CD4-positive, alpha-beta T cell (primary cell): ENCODE measurements at regions not wholly inside any gene's neighbourhood (a gene's known extent, or its start where the extent isn't known, plus 50 kb on each side); places are given as distances from the start of the nearest gene placed in this dataset.

Experiments
- ATAC-seq: fragments of 200-7000 bp; cut with Tn5 transposase; one replicate; pipeline ENCODE4 v1.10.0; 2022; ENCODE audit warnings: mild to moderate bottlenecking; ENCODE audit not compliant: poor library complexity
- CTCF ChIA-PET: fragments of 350-600 bp; sonication (Branson Sonifier 250); formaldehyde crosslinking; loops from one replicate; lab custom pipeline; 2021; ENCODE audit warnings: antibody characterized with exemption, inconsistent platforms; lab: Charles Lee
- POLR2A ChIA-PET: fragments of 350-600 bp; sonication (Branson Sonifier 250); formaldehyde crosslinking; loops from one replicate; lab custom pipeline; 2021; ENCODE audit warnings: antibody characterized with exemption, inconsistent platforms; lab: Charles Lee
- DNase-seq, 14 experiments: peaks; one replicate each; pipeline ENCODE4 v3.0.0-alpha.2; 2013 to 2020; ENCODE audit warnings: mixed read lengths in 2 of 14
- H3K27ac ChIP-seq, 2 donors: one replicate each; pipeline versions ENCODE4 v1.5.1 to v1.7.0; 2013; ENCODE audit warnings: low read length in 2 of 2, low read depth in 1 of 2, mild to moderate bottlenecking in 1 of 2
- H3K27me3 ChIP-seq, 2 experiments: 1 replicate in 1 of 2; 2 replicates in 1 of 2; pipeline versions ENCODE4 v1.6.1 to v1.7.0; 2013; ENCODE audit warnings: low read length in 2 of 2, control low read depth in 1 of 2, mild to moderate bottlenecking in 1 of 2, moderate library complexity in 1 of 2; ENCODE audit not compliant: insufficient read depth in 2 of 2, control insufficient read depth in 1 of 2
- H3K36me3 ChIP-seq: one replicate; pipeline ENCODE4 v1.6.1; 2013; ENCODE audit warnings: low read length, control low read depth; ENCODE audit not compliant: insufficient read depth
- H3K4me1 ChIP-seq: one replicate; pipeline ENCODE4 v1.6.1; 2013; ENCODE audit warnings: low read length, control low read depth; ENCODE audit not compliant: insufficient read depth
- H3K4me3 ChIP-seq: one replicate; pipeline ENCODE4 v1.5.1; 2013; ENCODE audit warnings: mild to moderate bottlenecking, low read length, moderate library complexity
- H3K9me3 ChIP-seq, 2 experiments: 1 replicate in 1 of 2; 2 replicates in 1 of 2; pipeline versions ENCODE4 v1.6.1 to v1.7.0; 2013; ENCODE audit warnings: low read length in 2 of 2, mild to moderate bottlenecking in 2 of 2, control low read depth in 1 of 2, moderate library complexity in 1 of 2; ENCODE audit not compliant: control insufficient read depth in 1 of 2, insufficient read depth in 1 of 2
- H3K27ac Mint-ChIP-seq: one replicate; pipeline ENCODE4 v1.8.0; 2020; ENCODE audit warnings: mixed read lengths
- H3K27me3 Mint-ChIP-seq: one replicate; pipeline ENCODE4 v1.8.0; 2021; ENCODE audit warnings: mixed read lengths
- H3K36me3 Mint-ChIP-seq: one replicate; pipeline ENCODE4 v1.8.0; 2021; ENCODE audit warnings: low read depth, mixed read lengths
- H3K4me1 Mint-ChIP-seq: one replicate; pipeline ENCODE4 v1.8.0; 2021; ENCODE audit warnings: low read depth, mixed read lengths
- H3K4me3 Mint-ChIP-seq: one replicate; pipeline ENCODE4 v1.8.0; 2020; ENCODE audit warnings: mild to moderate bottlenecking, mixed read lengths
- H3K9me3 Mint-ChIP-seq: one replicate; pipeline ENCODE4 v1.8.0; 2020; ENCODE audit warnings: mixed read lengths
- intact Hi-C, 2 experiments: fragments of 100-400 bp; cut with DNase I in 1 of 2; cut with micrococcal nuclease in 1 of 2; formaldehyde crosslinking; loops; one replicate each; pipeline versions ENCODE4 v1.15.1 to v1.9.0; 2023 to 2025; cut with DNase I, micrococcal nuclease
- TF ChIP-seq, protein P1 (sequence below): fragments of 200-600 bp; IDR thresholded peaks from one replicate; pipeline ENCODE4 v1.8.0; 2022; ENCODE audit warnings: antibody characterized with exemption, mild to moderate bottlenecking

DNA sequence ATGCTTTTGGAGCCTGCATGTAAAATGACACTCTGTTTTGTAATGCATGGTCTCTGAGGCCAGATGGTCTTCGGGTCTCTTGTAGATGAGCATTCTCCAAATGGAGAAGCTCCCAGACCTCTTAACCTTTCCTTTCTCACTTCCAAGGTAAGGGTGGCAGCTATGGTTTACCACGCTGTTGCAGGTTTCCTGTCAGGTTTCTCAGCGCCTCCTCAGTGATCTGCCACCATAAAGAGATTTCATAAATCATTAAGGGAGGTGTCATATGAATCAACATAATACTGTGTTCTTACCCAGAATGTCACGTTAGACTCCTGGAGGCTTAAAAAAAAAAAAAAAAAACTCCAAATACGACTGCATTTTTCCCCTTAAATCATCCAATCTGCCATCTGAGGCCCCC lies 787.4 kb upstream of the EEF2KMT start:
- Histone ChIP-seq H3K4me3 (no peak overlapping the region), H3K27ac (no peak overlapping the region), H3K9me3 (peaks cover 0 to 5% of the 10 kb centered on the region in 2 experiments), H3K36me3 (no peaks in the 10 kb centered on the region), H3K4me1 (no peaks in the 10 kb centered on the region), H3K27me3 (no peaks in the 10 kb centered on the region)
- ChIA-PET POLR2A (no interaction called here), CTCF (no interaction called here)
- H3K36me3 Mint-ChIP-seq, result no peaks in the 10 kb centered on the region
- TF ChIP-seq, protein P1, sequence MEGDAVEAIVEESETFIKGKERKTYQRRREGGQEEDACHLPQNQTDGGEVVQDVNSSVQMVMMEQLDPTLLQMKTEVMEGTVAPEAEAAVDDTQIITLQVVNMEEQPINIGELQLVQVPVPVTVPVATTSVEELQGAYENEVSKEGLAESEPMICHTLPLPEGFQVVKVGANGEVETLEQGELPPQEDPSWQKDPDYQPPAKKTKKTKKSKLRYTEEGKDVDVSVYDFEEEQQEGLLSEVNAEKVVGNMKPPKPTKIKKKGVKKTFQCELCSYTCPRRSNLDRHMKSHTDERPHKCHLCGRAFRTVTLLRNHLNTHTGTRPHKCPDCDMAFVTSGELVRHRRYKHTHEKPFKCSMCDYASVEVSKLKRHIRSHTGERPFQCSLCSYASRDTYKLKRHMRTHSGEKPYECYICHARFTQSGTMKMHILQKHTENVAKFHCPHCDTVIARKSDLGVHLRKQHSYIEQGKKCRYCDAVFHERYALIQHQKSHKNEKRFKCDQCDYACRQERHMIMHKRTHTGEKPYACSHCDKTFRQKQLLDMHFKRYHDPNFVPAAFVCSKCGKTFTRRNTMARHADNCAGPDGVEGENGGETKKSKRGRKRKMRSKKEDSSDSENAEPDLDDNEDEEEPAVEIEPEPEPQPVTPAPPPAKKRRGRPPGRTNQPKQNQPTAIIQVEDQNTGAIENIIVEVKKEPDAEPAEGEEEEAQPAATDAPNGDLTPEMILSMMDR, result no peak
- no peaks in the 10 kb centered on the region for H3K27me3 Mint-ChIP-seq
- ATAC-seq (no peak), DNase-seq (no peak)
- H3K4me3 Mint-ChIP-seq, result no peak overlapping the region
- peaks cover 3% of the 10 kb centered on the region for H3K9me3 Mint-ChIP-seq
- intact Hi-C loops, result no loop called here
- H3K27ac Mint-ChIP-seq, result no peak overlapping the region
- H3K4me1 Mint-ChIP-seq, result no peaks in the 10 kb centered on the region

GRCh38 chr16:5884339-5884738 lies 786.7 kb upstream of the EEF2KMT start:
- CTCF ChIA-PET, result no interaction called here
- Mint-ChIP-seq H3K4me1 (no peaks in the 10 kb centered on the region), H3K36me3 (no peaks in the 10 kb centered on the region), H3K27ac (no peak overlapping the region), H3K27me3 (no peaks in the 10 kb centered on the region), H3K9me3 (peaks cover 3% of the 10 kb centered on the region), H3K4me3 (no peak overlapping the region)
- Histone ChIP-seq H3K9me3 (peaks cover 0 to 5% of the 10 kb centered on the region in 2 experiments), H3K27ac (no peak overlapping the region), H3K36me3 (no peaks in the 10 kb centered on the region), H3K27me3 (no peaks in the 10 kb centered on the region), H3K4me3 (no peak overlapping the region), H3K4me1 (no peaks in the 10 kb centered on the region)
- POLR2A ChIA-PET, result no interaction called here
- no peak for ATAC-seq
- DNase-seq, result no peak
- intact Hi-C loops, result no loop called here
- TF ChIP-seq, protein P1, result no peak

- intact Hi-C loops, result no loop called here
- Histone ChIP-seq H3K27me3 (no peaks in the 10 kb centered on the region), H3K4me1 (no peaks in the 10 kb centered on the region), H3K27ac (no peak overlapping the region), H3K4me3 (no peak overlapping the region), H3K36me3 (no peaks in the 10 kb centered on the region), H3K9me3 (peaks cover 0 to 5% of the 10 kb centered on the region in 2 experiments)
- H3K36me3 Mint-ChIP-seq, result no peaks in the 10 kb centered on the region
- H3K27ac Mint-ChIP-seq, result no peak overlapping the region
- TF ChIP-seq, protein P1, result no peak
- ChIA-PET POLR2A (no interaction called here), CTCF (no interaction called here)
- ATAC-seq (no peak), DNase-seq (no peak)
- no peaks in the 10 kb centered on the region for H3K27me3 Mint-ChIP-seq
- H3K4me1 Mint-ChIP-seq, result no peaks in the 10 kb centered on the region
- peaks cover 2% of the 10 kb centered on the region for H3K9me3 Mint-ChIP-seq
- no peak overlapping the region for H3K4me3 Mint-ChIP-seq
Measured at GRCh38 chr16:5882087-5882640, 784.6 kb upstream of the EEF2KMT start.
